HG02981 (cell line): ENCODE measurements at regions not wholly inside any gene's neighbourhood (a gene's known extent, or its start where the extent isn't known, plus 50 kb on each side); places are given as distances from the start of the nearest gene placed in this dataset.
"Not testable (repeated sequence)": the region's sequence is repeated elsewhere in the genome, so short reads cannot be mapped to it uniquely, and the experiment has no call there.

Source experiments
- ATAC-seq: cut with Tn5 transposase; IDR thresholded peaks from one replicate; pipeline ENCODE4 v1.9.1; 2021; ENCODE audit warnings: mild to moderate bottlenecking, moderate library complexity; ENCODE audit not compliant: unreplicated experiment

GRCh38 chr4:30538794-30539193 lies 181.4 kb upstream of the PCDH7 start:
- ATAC-seq = no peak

GRCh38 chr4:30543057-30543456 lies 177.1 kb upstream of the PCDH7 start:
- ATAC-seq = no peak

- no peak for ATAC-seq
These were observed 167.0 kb upstream of the PCDH7 start for GRCh38 chr4:30553151-30553550.

- ATAC-seq = no peak
These were observed 166.5 kb upstream of the PCDH7 start for GRCh38 chr4:30553706-30554105.

GRCh38 chr4:30555775-30556174 lies 164.4 kb upstream of the PCDH7 start:
- ATAC-seq = no peak

- no peak for ATAC-seq
These were observed 160.7 kb upstream of the PCDH7 start for GRCh38 chr4:30559481-30559880.

- ATAC-seq = no peak
These were observed 133.3 kb upstream of the PCDH7 start for GRCh38 chr4:30586850-30587249.

GRCh38 chr4:30589669-30590068 lies 130.5 kb upstream of the PCDH7 start:
- not testable (repeated sequence) for ATAC-seq

- no peak for ATAC-seq
These were observed 119.7 kb upstream of the PCDH7 start for GRCh38 chr4:30600246-30601017.

GRCh38 chr4:30601070-30601865 lies 118.9 kb upstream of the PCDH7 start:
- no peak for ATAC-seq

GRCh38 chr4:30605616-30606190 lies 114.5 kb upstream of the PCDH7 start:
- no peak for ATAC-seq

GRCh38 chr4:30610361-30610760 lies 109.8 kb upstream of the PCDH7 start:
- ATAC-seq = no peak

GRCh38 chr4:30614771-30615170 lies 105.4 kb upstream of the PCDH7 start:
- no peak for ATAC-seq

GRCh38 chr4:30616942-30617646 lies 103.1 kb upstream of the PCDH7 start:
- ATAC-seq = no peak

GRCh38 chr4:30617836-30618235 lies 102.3 kb upstream of the PCDH7 start:
- ATAC-seq = no peak

- no peak for ATAC-seq
These were observed 100.5 kb upstream of the PCDH7 start for GRCh38 chr4:30619679-30620078.

GRCh38 chr4:30620711-30621110 lies 99.5 kb upstream of the PCDH7 start:
- no peak for ATAC-seq

GRCh38 chr4:30630431-30630830 lies 89.7 kb upstream of the PCDH7 start:
- no peak for ATAC-seq

GRCh38 chr4:30632751-30633150 lies 87.4 kb upstream of the PCDH7 start:
- ATAC-seq = no peak

GRCh38 chr4:30641345-30641744 lies 78.8 kb upstream of the PCDH7 start:
- no peak for ATAC-seq

- ATAC-seq = no peak
These were observed 77.6 kb upstream of the PCDH7 start for GRCh38 chr4:30642567-30642966.
